ENCODE measurements at regions not wholly inside any gene's neighbourhood (a gene's known extent, or its start where the extent isn't known, plus 50 kb on each side); places are given as distances from the start of the nearest gene placed in this dataset.

GRCh38 chr13:105630431-105630830 lies 905.0 kb downstream of the EFNB2 start:
- intact Hi-C loops (cut with DNase I): no loop called here
- TF ChIP-seq POLR2A (IDR thresholded peaks at IDR 0.05; ENCODE audit: low read depth) (no peak), POLR2AphosphoS5 (IDR thresholded peaks at IDR 0.05) (no peak), CTCF (IDR thresholded peaks at IDR 0.05) (no peak), EP300 (IDR thresholded peaks at IDR 0.05) (no peak)
- WGBS: 93% methylated on average over 6 of the region's 6 CpGs

GRCh38 chr13:105627270-105627669 lies 908.2 kb downstream of the EFNB2 start:
- TF ChIP-seq POLR2A (IDR thresholded peaks at IDR 0.05; ENCODE audit: low read depth) (no peak), POLR2AphosphoS5 (IDR thresholded peaks at IDR 0.05) (no peak), EP300 (IDR thresholded peaks at IDR 0.05) (no peak), CTCF (IDR thresholded peaks at IDR 0.05) (no peak)
- no peak for DNase-seq (ENCODE audit: extremely low spot score)
- no peaks in the 10 kb centered on the region for H3K9me3 ChIP-seq
- no peaks in the 10 kb centered on the region for H3K36me3 ChIP-seq
- no peaks in the 10 kb centered on the region for H3K4me1 ChIP-seq
- no peak overlapping the region for H3K4me3 ChIP-seq
- no peaks in the 10 kb centered on the region for H3K27me3 ChIP-seq
- intact Hi-C loops (cut with DNase I): no loop called here
- H3K27ac ChIP-seq (replicated peaks in 1 of 4): no peak overlapping the region
- WGBS: 91% methylated on average over 7 of the region's 7 CpGs

More at GRCh38 chr13:105630431-105630830, 905.0 kb downstream of the EFNB2 start:
- Histone ChIP-seq H3K36me3 (no peaks in the 10 kb centered on the region), H3K27me3 (no peaks in the 10 kb centered on the region), H3K9me3 (no peaks in the 10 kb centered on the region), H3K4me3 (no peak overlapping the region), H3K4me1 (no peaks in the 10 kb centered on the region), H3K27ac (replicated peaks in 1 of 4) (no peak overlapping the region)
- no peak for DNase-seq (ENCODE audit: extremely low spot score)

GRCh38 chr13:105625691-105626090 lies 909.8 kb downstream of the EFNB2 start:
- TF ChIP-seq EP300 (IDR thresholded peaks at IDR 0.05): no peak
- no peak for TF ChIP-seq CTCF (IDR thresholded peaks at IDR 0.05)
- TF ChIP-seq POLR2A (IDR thresholded peaks at IDR 0.05; ENCODE audit: low read depth): no peak
- TF ChIP-seq POLR2AphosphoS5 (IDR thresholded peaks at IDR 0.05): no peak
- H3K27me3 ChIP-seq: no peaks in the 10 kb centered on the region
- H3K4me3 ChIP-seq: no peak overlapping the region
- 59% methylated on average over 2 of the region's 2 CpGs for WGBS
- intact Hi-C loops (cut with DNase I): no loop called here
- no peak for DNase-seq (ENCODE audit: extremely low spot score)
- H3K27ac ChIP-seq (replicated peaks in 1 of 4): no peak overlapping the region
- no peaks in the 10 kb centered on the region for H3K36me3 ChIP-seq
- no peaks in the 10 kb centered on the region for H3K9me3 ChIP-seq
- no peaks in the 10 kb centered on the region for H3K4me1 ChIP-seq

- H3K4me1 ChIP-seq: no peaks in the 10 kb centered on the region
- H3K36me3 ChIP-seq: no peaks in the 10 kb centered on the region
- H3K4me3 ChIP-seq: no peak overlapping the region
- intact Hi-C loops (cut with DNase I): no loop called here
- no peaks in the 10 kb centered on the region for H3K27me3 ChIP-seq
- H3K9me3 ChIP-seq: no peaks in the 10 kb centered on the region
- DNase-seq (ENCODE audit: extremely low spot score): no peak
- H3K27ac ChIP-seq (replicated peaks in 1 of 4): no peak overlapping the region
- 64% methylated on average over 6 of the region's 6 CpGs for WGBS
- TF ChIP-seq CTCF (IDR thresholded peaks at IDR 0.05) (no peak), POLR2A (IDR thresholded peaks at IDR 0.05; ENCODE audit: low read depth) (no peak), EP300 (IDR thresholded peaks at IDR 0.05) (no peak), POLR2AphosphoS5 (IDR thresholded peaks at IDR 0.05) (no peak)
Observed at GRCh38 chr13:105616333-105617075, 919.0 kb downstream of the EFNB2 start.

GRCh38 chr13:105612541-105612940 lies 922.9 kb downstream of the EFNB2 start:
- H3K9me3 ChIP-seq: no peaks in the 10 kb centered on the region
- H3K4me3 ChIP-seq: no peak overlapping the region
- no peak for DNase-seq (ENCODE audit: extremely low spot score)
- no peak for TF ChIP-seq EP300 (IDR thresholded peaks at IDR 0.05)
- no peak for TF ChIP-seq POLR2A (IDR thresholded peaks at IDR 0.05; ENCODE audit: low read depth)
- no peak for TF ChIP-seq POLR2AphosphoS5 (IDR thresholded peaks at IDR 0.05)
- TF ChIP-seq CTCF (IDR thresholded peaks at IDR 0.05): no peak
- H3K4me1 ChIP-seq: no peaks in the 10 kb centered on the region
- intact Hi-C loops (cut with DNase I): no loop called here
- WGBS: 84% methylated on average over 5 of the region's 5 CpGs
- no peaks in the 10 kb centered on the region for H3K36me3 ChIP-seq
- H3K27ac ChIP-seq (replicated peaks in 1 of 4): no peak overlapping the region
- H3K27me3 ChIP-seq: no peaks in the 10 kb centered on the region

All from esophagus muscularis mucosa (tissue), 4 donors.